ENCODE measurements at regions not wholly inside any gene's neighbourhood (a gene's known extent, or its start where the extent isn't known, plus 50 kb on each side); places are given as distances from the start of the nearest gene placed in this dataset.

- intact Hi-C loops (cut with micrococcal nuclease; ENCODE audit: unreplicated experiment) = no loop called here
These were observed 631.5 kb upstream of the PTBP2 start for GRCh38 chr1:96090134-96090533.

DNA sequence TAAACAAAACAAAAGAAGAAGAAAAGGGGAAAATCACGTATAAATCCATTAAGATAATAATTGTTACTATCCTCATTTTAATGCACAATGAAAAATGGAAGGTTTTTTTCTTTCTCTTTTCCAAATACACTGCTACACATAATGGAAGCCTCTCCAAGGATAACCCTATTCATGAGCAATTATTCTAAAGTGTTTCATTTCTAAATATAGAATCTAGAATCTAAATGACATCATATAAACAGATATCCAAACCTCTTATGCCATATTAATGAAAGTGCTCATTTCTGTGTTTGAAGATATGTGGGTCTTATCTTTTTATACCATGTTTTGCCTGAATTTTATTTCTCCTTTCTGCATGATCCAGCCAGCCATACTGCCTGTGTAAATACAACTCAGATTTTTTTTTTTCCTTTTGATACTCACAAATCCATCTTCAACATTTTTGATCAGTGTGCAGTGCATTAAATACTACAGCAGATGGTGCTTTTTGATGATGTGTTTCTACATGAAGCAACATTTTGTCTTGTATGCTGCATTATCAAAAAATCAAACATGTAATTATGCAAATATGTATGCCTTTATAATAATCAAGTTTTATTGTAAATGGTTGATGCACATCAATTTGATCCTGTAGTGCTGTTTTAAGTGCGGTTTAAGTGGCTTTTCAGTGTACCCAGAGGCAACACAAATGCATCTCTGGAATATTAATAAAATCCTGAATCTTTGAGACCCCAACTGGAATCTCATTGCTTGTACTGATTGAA, 625.6 kb upstream of the PTBP2 start:
- no peaks in the 10 kb centered on the region for H3F3A ChIP-seq (ENCODE audit: insufficient read depth, low read depth)
- no TSS peak for BruUV-seq (replicated peaks)
- H3K4me2 ChIP-seq = no peak overlapping the region
- POLR2A ChIA-PET (ENCODE audit: unreplicated experiment) = no interaction called here
- no peaks in the 10 kb centered on the region for H3K27me3 ChIP-seq (ENCODE audit: insufficient read depth, low read depth)
- H3K9me3 ChIP-seq (ENCODE audit: insufficient read depth, low read depth) = no peaks in the 10 kb centered on the region
- no peak overlapping the region for H2AFZ ChIP-seq
- H3K36me3 ChIP-seq (ENCODE audit: low read depth) = no peaks in the 10 kb centered on the region
- no peaks in the 10 kb centered on the region for H3K4me1 ChIP-seq (replicated peaks; ENCODE audit: insufficient read depth)
- no peak overlapping the region for H3K27ac ChIP-seq
- DNase-seq = no peak
- CTCF ChIA-PET = no interaction called here
- TF ChIP-seq, protein P1, sequence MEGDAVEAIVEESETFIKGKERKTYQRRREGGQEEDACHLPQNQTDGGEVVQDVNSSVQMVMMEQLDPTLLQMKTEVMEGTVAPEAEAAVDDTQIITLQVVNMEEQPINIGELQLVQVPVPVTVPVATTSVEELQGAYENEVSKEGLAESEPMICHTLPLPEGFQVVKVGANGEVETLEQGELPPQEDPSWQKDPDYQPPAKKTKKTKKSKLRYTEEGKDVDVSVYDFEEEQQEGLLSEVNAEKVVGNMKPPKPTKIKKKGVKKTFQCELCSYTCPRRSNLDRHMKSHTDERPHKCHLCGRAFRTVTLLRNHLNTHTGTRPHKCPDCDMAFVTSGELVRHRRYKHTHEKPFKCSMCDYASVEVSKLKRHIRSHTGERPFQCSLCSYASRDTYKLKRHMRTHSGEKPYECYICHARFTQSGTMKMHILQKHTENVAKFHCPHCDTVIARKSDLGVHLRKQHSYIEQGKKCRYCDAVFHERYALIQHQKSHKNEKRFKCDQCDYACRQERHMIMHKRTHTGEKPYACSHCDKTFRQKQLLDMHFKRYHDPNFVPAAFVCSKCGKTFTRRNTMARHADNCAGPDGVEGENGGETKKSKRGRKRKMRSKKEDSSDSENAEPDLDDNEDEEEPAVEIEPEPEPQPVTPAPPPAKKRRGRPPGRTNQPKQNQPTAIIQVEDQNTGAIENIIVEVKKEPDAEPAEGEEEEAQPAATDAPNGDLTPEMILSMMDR (conservative IDR thresholded peaks at IDR 0.05) = no peak
- TF ChIP-seq EZH2 (IDR thresholded peaks at IDR 0.05; ENCODE audit: low read depth) = no peak
- H3K79me2 ChIP-seq (ENCODE audit: low read depth) = no peaks in the 10 kb centered on the region
- H3K4me3 ChIP-seq = no peak overlapping the region
- H3K9me2 ChIP-seq (ENCODE audit: insufficient read depth) = no peaks in the 10 kb centered on the region
- intact Hi-C loops (cut with micrococcal nuclease; ENCODE audit: unreplicated experiment) = no loop called here
- H4K20me1 ChIP-seq (ENCODE audit: insufficient read depth) = no peaks in the 10 kb centered on the region

More at GRCh38 chr1:96090134-96090533, 631.5 kb upstream of the PTBP2 start:
- no peaks in the 10 kb centered on the region for H3K79me2 ChIP-seq (ENCODE audit: low read depth)
- no peak overlapping the region for H2AFZ ChIP-seq
- no peaks in the 10 kb centered on the region for H3F3A ChIP-seq (ENCODE audit: insufficient read depth, low read depth)
- TF ChIP-seq, protein P1 (conservative IDR thresholded peaks at IDR 0.05) = no peak
- TF ChIP-seq EZH2 (IDR thresholded peaks at IDR 0.05; ENCODE audit: low read depth) = no peak
- H4K20me1 ChIP-seq (ENCODE audit: insufficient read depth) = no peaks in the 10 kb centered on the region
- no peaks in the 10 kb centered on the region for H3K9me2 ChIP-seq (ENCODE audit: insufficient read depth)
- BruUV-seq (replicated peaks) = no TSS peak
- H3K27me3 ChIP-seq (ENCODE audit: insufficient read depth, low read depth) = no peaks in the 10 kb centered on the region
- no peaks in the 10 kb centered on the region for H3K4me1 ChIP-seq (replicated peaks; ENCODE audit: insufficient read depth)
- DNase-seq = no peak
- H3K36me3 ChIP-seq (ENCODE audit: low read depth) = no peaks in the 10 kb centered on the region
- H3K4me3 ChIP-seq = no peak overlapping the region
- H3K9me3 ChIP-seq (ENCODE audit: insufficient read depth, low read depth) = no peaks in the 10 kb centered on the region
- H3K27ac ChIP-seq = no peak overlapping the region
- CTCF ChIA-PET = no interaction called here
- POLR2A ChIA-PET (ENCODE audit: unreplicated experiment) = no interaction called here
- H3K4me2 ChIP-seq = no peak overlapping the region

GRCh38 chr1:96096613-96097321, 624.8 kb upstream of the PTBP2 start:
- intact Hi-C loops (cut with micrococcal nuclease; ENCODE audit: unreplicated experiment) = no loop called here
- H3K4me2 ChIP-seq = no peak overlapping the region

More at GRCh38 chr1:96096613-96097321, 624.8 kb upstream of the PTBP2 start:
- Histone ChIP-seq H3K27ac (no peak overlapping the region), H3K36me3 (ENCODE audit: low read depth) (no peaks in the 10 kb centered on the region), H3K9me3 (ENCODE audit: insufficient read depth, low read depth) (no peaks in the 10 kb centered on the region), H3F3A (ENCODE audit: insufficient read depth, low read depth) (no peaks in the 10 kb centered on the region), H3K4me1 (replicated peaks; ENCODE audit: insufficient read depth) (no peaks in the 10 kb centered on the region), H3K4me3 (no peak overlapping the region), H2AFZ (no peak overlapping the region), H4K20me1 (ENCODE audit: insufficient read depth) (no peaks in the 10 kb centered on the region), H3K9me2 (ENCODE audit: insufficient read depth) (no peaks in the 10 kb centered on the region), H3K27me3 (ENCODE audit: insufficient read depth, low read depth) (no peaks in the 10 kb centered on the region), H3K79me2 (ENCODE audit: low read depth) (no peaks in the 10 kb centered on the region)
- no peak for TF ChIP-seq EZH2 (IDR thresholded peaks at IDR 0.05; ENCODE audit: low read depth)
- TF ChIP-seq, protein P1 (conservative IDR thresholded peaks at IDR 0.05) = no peak
- no TSS peak for BruUV-seq (replicated peaks)
- ChIA-PET CTCF (no interaction called here), POLR2A (ENCODE audit: unreplicated experiment) (no interaction called here)
- DNase-seq = no peak

All from PC-9 (cell line).